GM21619 (cell line): ENCODE measurements at regions not wholly inside any gene's neighbourhood (a gene's known extent, or its start where the extent isn't known, plus 50 kb on each side); places are given as distances from the start of the nearest gene placed in this dataset.
"Not testable (repeated sequence)": the region's sequence is repeated elsewhere in the genome, so short reads cannot be mapped to it uniquely, and the experiment has no call there.

Source experiments
- ATAC-seq: cut with Tn5 transposase; IDR thresholded peaks from one replicate; pipeline ENCODE4 v1.9.1; 2021; ENCODE audit not compliant: unreplicated experiment

DNA sequence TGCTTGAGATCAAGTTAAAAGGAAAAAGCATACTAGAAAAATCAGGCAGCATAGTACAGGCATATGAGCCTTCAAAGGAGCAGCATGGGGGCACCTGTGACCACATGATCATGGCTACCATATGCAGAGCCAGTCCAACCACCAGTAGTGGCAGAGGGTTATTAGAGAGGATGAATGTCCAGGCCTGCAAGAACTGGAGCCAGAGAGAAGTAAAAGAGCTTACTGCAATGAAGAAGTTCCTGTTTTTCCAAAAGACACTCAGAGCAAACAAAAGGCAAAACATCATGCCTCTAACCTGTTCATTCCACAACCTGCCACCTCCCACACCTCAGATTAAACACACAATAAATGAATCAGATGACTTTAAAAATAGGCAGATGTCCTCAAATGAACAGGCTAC is 99.6 kb upstream of the NAMPT start:
- ATAC-seq: no peak

DNA sequence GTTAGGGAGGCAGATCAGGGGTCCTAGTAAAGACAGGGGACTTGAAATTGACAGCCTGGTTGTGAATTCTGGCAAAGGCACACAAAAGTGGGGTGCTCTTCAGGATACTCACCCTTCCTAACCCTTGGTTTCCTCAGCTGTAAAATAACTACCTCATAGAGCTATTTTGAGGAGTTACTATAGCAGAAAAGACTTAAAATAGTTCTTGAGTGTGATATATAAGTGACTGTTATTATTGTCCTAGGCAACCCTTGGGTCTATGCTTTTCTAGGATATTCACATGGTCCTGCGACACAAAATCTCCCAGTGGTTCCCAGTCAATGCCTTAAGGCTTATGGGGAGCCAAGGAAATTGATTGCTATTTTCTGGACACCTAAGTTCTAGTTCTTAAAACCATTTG is 98.1 kb upstream of the NAMPT start:
- ATAC-seq: no peak

DNA sequence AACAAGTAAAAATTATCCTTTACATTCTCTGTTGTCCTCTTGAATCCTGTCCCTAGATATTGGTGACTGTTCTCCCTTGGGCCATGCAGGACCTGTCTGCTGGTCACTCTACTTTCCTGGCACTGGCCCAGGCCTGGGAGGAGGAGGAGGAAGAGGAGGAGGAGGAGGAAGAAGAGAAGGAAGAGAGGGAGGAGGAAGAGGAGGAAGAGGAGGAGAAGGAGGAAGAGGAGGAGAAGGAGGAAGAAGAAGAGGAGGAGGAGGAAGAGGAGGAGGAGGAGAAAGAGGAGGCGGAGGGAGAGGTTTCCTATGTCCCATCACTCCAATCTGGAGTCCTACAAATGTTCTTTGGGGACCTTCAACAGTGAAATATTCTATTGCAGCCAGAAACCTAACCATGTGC is 97.3 kb upstream of the NAMPT start:
- no peak for ATAC-seq

DNA sequence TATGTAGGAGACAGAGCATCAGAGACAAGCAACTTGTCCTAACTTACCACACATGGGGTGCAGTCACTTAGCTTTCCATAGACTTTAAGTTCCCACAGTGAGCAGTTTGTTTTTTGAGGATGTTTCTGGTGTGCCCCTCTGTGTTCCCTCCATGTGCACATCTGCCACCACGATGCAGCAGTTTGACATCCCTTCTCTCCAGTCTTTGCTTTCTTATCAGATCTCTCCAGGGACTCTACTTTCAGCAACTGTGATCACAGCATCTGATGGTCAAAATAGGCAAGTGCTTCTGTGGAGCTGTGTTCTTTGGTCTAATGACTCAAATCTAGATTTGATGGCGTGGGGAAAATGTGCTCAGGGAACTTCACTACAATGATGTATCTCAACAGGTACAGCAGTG is 96.5 kb upstream of the NAMPT start:
- ATAC-seq: no peak

DNA sequence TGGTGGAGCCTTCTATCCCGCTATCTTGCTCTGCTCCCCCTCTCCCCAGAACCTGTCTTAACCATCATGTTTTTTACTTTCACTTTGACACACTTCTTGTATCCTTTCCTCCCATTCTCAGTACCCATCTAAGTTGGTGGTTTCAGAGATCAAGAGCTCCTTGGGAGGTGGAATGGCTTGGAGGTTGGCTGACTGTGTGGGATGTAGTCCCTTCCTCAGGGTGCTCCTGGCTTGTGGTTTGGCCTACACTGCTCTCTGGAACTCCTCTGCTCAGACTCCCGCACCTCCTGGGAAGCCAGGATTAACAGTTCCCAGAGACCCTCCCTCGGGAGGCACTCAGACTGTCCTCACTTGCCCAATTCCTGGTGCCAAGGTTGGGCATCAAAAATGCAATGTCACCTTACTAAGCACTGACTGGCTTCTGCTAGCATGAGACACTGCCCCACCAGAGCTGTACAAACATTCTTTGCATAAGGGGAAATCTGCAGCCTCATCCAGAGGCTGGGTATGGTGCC is 93.1 kb upstream of the NAMPT start:
- no peak for ATAC-seq

DNA sequence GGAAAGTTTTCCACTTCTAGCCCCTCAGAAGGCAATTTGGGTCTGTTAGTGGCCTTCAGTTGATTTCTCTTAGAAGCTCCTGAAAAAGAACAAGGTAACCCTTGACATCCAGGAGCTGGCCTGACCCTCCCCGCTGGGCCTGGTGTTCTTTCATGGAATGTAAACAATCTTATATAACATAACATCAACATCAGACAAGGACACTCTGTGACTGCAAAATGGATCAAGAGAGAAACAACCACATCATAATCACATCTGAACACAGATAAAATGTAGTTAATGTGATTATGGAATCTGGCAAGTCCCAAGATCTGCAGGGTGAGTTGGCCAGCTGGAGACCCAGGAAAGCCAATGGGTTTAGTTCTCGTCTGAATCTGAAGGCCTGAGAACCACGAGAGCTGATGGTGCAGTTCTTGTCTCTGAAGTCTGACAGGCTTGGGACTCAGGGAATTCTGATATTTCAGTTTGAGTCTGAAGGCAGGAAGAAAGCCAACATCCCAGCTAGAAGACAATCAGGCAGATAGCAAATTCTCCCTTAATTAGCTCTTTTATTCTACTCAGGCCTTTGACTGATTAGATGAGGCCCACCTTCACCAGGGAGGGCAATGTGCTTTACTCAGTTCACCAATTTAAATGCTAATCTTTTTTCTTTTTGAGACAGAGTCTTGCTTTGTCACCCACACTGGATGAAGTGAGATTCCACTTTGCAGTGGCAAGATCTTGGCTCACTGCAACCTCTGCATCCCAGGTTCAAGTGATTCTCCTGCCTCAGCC is 91.4 kb upstream of the NAMPT start:
- no peak for ATAC-seq

DNA sequence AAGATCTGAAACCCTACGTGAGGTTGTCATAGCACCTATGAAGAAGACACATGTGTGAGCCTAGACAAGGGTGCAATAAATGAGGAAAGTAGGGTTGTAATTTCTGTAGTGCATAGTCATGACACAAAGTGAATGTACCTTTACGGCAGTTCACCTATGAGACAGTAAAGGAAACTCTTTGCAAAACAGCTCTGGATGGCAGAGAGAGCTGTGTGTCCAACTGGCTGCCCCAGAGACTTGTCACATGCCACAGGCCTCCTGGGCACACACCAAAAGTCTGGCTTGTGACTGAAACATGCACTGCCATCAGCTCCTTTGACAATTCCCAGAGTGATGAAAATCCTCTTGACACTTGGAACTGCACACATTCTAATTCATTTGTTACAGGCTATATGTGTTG is 90.7 kb upstream of the NAMPT start:
- no peak for ATAC-seq

DNA sequence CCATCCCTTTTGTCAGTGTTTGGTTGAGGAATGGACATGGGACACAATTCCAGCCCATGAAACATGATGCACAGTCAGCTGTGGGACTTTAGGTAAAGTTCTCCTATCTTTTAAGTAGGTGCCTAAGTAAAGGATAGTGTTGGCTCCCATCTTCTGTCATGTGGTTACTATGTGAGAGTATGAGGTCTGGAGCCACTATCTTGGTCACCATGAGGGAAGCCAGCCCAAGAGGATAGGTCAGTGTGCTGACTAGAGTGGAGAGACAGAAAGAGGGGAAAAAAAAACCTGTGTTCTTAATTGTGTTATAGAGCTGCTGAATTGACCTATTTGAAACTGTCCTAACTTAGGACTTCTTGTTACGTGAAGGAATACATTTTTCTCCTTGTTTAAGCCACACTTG is 89.7 kb upstream of the NAMPT start:
- ATAC-seq: no peak

DNA sequence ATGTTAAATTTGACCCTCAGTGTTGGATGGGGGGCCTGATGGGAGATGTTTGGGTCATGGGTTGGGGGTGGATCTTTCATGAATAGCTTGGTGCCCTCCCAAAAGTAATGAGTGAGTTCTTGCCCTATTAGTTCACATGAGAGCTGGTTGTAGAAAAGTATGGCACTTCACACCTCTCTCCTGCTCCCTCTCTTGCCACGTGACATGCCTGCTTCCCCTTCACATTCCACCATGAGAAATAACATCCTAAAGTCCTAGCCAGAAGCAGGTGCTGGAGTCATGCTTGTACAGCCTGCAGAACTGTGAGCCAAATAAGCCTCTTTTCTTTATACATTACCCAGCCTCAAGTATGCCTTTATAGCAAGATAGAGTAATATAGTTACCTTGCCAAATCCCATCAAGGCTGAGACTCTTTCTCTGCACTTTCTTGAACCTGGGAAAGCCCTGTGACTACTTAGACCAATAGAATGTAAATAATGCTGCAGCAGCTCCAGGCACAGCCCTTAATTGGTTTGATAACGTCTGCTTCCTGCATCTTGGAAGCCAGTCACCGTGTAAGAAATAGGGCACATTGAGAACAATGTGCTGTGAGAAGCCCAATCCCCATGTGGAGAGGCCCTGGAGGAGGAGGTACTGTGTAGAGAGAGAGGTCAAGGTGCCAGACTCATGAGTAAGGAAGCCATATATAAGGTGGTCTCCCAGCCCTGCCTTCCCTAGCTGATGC is 88.0 kb upstream of the NAMPT start:
- ATAC-seq: no peak

DNA sequence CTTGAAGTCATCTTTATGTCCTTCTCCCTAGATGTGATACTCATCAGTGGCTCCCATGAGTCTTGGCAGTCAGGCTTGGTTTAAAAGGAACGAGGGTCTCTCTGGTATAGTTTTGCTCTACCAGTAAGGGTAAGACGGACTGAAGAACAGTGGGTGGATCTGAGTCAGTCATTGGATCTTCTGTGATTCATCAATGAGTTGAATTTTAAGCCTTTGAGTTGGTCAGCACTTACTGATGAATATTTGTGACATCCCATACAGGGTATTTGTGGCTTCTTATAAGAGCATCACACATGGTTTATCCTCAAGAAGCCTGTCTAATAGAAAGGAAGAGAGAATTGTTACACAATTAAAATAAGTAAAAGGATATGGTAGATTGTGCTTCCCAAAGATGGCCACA is 87.3 kb upstream of the NAMPT start:
- no peak for ATAC-seq

DNA sequence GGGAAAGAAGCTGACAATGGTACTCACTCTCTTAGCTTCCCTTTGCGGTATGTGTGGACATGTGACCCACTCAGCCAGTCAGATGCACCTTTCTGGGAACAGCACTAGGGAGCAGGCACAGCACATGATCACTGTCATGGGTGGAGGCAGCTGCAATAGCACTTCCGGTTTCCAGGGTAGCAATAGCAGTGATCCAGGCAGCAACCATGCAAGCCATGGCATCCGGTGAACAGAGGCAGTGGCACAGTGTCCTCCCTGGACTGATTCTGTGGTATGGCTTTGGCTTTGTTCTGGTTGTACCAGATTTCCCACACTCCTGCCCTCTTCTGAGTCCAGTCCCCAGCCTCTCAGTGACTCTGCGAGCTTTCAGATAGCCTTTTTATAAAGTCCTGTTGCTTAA is 86.8 kb upstream of the NAMPT start:
- ATAC-seq: no peak

DNA sequence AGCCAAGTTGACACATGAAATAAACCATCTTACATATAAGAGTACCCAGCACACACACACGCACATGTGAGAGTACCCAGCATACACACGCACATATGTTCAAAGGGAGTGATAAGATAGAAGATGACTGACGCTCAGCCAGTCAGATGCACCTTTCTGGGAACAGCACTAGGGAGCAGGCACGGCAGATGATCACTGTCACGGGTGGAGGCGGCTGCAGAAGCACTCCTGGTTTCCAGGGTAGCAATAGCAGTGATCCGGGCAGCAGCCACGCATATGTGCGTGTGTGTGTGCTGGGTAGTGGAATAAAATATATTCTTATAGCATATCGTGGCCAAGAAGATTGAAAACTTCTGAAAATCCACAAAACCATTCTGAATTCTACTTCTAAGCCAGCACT is 85.8 kb upstream of the NAMPT start:
- no peak for ATAC-seq

DNA sequence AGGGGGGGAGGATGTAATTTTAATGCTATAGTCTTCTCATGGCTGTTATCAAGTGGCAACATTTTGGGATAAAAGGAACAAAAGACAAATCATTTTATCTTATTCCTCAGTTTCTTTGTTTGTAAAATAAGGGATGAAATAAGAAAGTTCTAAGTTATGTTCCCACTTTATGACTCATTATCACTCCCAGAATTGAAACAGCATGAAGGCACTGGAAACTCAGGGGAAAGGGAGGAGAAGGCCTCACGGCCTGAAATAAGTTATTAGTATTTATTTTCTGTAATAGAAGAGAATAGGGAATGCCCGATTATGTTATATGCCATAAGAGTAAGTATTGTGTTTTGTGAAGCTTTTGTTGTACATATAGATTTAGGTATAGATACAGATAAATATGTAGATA is 85.0 kb upstream of the NAMPT start:
- ATAC-seq: no peak

DNA sequence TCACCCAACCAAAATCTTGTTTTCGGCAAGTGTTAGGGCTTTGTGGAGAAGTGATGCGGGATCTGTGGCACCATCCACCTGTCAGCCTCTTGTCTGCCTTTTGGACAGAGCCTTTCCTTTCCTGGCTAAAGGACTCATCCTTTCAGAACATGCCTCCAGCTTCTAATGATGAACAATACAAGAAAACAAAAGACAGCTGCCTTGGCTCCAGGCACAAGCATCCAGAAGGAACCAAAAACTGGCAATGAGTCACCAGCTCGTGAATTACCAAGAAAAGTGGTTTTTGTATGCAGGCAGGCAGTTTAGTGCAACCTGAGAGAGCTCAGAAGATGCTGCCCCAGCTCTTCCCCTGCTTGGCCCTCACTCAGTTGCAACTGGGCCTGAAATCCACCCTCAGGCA is 84.6 kb upstream of the NAMPT start:
- ATAC-seq: no peak

DNA sequence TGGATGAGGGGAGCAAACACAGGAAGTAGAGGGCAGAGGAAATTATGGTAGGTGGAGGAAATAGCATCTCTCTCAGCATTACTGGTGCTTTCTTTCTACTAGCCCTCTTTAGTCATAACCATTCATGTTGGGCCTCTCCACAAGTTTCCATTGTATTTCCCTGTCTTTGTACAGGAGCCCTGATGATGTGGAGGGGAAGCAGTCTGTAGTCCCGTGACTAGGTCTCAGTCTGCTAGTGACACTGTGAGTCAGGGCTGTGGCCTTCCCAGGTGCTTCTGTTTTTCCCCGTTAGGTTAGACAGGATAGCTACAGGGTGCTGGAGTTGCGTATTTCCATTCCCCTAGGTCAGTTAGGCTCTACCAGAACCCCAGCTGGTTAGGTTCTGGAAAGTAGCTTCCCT is 82.9 kb upstream of the NAMPT start:
- ATAC-seq: no peak

DNA sequence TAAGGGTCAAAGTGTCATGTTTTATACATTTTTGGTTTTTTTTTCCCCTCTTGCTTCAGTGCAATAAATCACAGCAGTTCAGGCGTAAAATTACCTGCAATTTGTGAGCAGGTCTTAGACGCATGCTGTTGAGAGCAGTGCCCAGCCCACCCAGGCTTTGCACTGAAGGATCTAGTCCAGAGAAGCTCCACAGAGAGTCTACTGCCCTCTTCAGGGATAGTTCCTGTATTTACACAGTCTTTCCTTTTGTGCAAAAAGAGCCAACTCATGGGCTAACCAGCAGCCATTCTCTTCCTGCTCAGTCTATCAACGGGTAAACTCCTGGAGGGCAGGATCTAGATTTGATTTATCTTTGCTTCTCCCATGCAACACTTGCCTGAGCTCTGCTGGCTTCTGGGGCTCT is 82.2 kb upstream of the NAMPT start:
- ATAC-seq: no peak

DNA sequence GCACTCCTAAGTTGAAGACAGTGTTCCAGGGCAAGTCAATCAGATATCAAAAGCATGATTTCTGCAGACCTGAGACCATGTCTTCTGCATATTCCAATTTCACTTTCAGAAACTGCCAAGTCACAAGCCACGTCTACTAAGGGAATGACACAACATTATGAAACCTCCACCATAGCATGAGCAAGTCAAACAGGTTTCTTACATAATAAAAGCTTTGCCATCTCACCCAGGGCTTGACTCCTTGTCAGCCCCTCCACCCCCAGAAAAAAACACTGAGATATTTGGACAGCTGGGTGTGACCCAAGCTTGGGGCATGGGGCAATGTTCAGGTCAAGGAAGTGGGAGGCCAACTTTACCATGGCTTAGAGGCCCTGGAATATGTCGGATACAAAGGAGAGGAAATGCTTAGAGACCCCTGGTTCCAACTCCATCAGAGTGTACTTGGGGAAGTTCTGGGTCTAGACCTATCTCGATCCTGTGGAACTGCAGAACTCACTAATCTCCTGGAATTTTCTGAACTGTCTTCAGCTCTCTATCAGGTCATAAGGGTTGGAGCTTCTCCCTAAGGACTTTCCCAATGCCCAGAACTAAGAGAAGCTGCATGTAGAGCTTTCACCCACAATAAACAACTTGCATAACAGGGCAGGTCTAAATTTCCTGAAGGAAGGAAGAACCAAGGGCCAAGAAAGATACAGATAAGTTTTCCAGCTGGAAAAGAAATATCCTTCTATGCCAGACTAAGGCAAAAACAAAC is 80.6 kb upstream of the NAMPT start:
- peak; percentile 72 for ATAC-seq

DNA sequence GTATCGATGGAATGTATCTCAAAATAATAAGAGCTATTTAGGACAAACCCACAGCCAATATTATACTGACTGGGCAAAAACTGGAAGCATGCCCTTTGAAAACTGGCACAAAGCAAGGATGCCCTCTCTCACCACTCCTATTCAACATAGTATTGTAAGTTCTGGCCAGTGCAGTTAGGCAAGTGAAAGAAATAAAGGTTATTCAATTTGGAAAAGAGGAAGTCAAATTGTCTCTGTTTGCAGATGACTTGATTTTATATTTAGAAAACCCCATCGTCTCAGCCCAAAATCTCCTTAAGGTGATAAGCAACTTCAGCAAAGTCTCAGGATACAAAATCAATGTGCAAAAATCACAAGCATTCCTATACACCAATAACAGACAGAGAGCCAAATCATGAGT is 77.7 kb upstream of the NAMPT start:
- not testable (repeated sequence) for ATAC-seq

DNA sequence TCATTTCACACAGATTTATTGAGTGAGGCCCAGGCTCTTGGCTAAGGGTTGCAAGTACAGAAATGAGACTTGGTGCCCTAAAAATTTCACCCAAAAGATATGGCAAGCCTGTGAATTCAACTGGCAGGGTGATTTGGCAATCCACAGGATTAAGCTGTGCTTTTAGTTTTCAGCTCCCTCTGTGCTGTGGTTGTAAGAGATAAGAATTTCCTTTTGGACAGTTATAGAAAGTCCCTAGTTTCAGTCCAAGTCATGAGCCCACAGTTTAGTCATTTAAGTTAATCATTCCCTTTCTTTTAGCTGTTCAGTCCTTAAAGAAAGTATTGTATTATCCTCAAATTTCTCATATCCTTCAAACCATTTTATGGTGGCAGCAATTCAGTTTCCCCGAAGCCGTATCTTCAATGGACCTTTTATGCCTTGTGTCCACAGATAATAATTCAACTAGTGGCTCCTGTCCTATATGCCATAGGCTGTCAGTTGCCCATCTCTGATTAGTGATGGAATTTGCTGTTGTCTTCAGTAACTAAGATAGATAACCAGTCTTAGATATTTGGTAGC is 73.4 kb upstream of the NAMPT start:
- peak; percentile 91 for ATAC-seq

DNA sequence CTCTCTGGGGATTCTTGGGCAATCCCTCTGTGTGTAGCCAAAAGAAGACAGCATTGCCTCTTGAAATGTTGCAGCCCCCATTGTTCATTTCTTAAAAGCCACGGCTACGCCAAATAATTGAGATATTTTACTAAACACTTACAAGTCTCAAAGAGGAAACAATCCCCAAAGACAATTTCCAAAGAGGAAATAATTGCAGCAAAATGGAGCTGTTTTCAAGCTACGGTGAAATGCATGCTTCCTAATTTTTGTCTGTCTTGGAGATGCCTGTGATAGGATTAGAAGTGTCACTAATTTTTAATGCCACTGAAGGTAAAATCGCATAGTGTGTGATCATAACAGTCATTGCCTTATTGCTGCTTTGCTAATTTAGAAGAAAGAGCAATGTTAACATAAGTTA is 72.9 kb upstream of the NAMPT start:
- no peak for ATAC-seq

DNA sequence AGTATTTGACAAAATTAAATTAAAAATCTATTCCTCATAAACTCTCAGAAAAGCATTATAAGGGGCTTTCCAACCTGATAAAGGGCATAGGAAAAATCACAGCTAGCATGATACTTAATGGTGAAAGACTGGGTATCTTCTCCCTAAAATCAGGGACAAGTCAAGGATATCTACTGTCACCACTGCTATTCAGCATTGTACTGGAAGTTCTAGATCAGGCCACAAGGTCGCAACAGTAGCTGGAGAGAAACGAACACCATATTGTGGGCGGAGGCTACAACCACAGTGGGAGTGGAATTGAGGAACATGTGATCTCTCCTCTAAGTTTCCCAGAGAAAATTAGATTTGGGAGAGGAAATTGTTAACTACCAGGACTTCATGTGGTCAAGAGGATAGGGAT is 70.0 kb upstream of the NAMPT start:
- no peak for ATAC-seq

DNA sequence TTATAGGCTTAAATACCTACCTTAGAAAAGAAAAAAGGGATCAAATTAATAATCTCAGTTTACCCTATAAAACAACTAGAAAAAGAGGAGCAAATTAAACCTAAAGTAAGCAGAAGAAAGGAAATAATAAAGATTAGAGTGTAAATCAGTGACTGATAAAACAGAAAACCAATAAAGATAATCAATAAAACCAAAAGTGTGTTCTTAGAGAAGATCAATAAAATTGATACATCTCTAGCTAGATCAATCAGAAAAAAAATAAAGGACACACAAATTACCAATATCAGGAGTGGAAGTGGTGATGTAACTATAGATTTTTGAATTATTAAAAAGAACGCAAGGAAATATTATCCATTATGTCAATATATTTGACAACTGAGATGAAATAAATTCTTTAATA is 69.2 kb upstream of the NAMPT start:
- ATAC-seq: no peak
